HEK293 (cell line): ENCODE measurements at regions not wholly inside any gene's neighbourhood (a gene's known extent, or its start where the extent isn't known, plus 50 kb on each side); places are given as distances from the start of the nearest gene placed in this dataset.

Source experiments
- CTCF ChIA-PET: fragments of 350-600 bp; formaldehyde crosslinking; extraction: SDS; loops from one replicate; lab custom pipeline; 2021; ENCODE audit warnings: antibody characterized with exemption; lab: Yijun Ruan, JAX
- POLR2A ChIA-PET: fragments of 300-600 bp; formaldehyde crosslinking; extraction: SDS; loops from one replicate; lab custom pipeline; 2020; ENCODE audit warnings: antibody characterized with exemption, inconsistent platforms; lab: Yijun Ruan, JAX
- H3K27ac ChIP-seq: fragments of 200-500 bp; sonication (Bioruptor generic); 2 replicates; pipeline ENCODE4 v1.5.1; 2014; ENCODE audit warnings: low read depth, low read length, control low read depth, inconsistent platforms; ENCODE audit errors: extremely low read depth
- H3K36me3 ChIP-seq, 2 experiments: fragments of 200-500 bp in 1 of 2; sonication (Bioruptor generic) in 1 of 2; 1 replicate in 1 of 2; 2 replicates in 1 of 2; pipeline ENCODE4 v1.5.1; 2014 to 2017; ENCODE audit warnings: inconsistent platforms in 2 of 2, low read length in 2 of 2; ENCODE audit not compliant: control insufficient read depth in 2 of 2, insufficient read depth in 1 of 2
- H3K4me1 ChIP-seq: fragments of 200-500 bp; sonication (Bioruptor generic); 2 replicates; pipeline ENCODE4 v1.5.1; 2014; ENCODE audit warnings: mild to moderate bottlenecking, low read length, inconsistent platforms; ENCODE audit not compliant: control insufficient read depth, insufficient read depth
- H3K4me3 ChIP-seq: 2 replicates; pipeline ENCODE4 v1.5.1; 2011; ENCODE audit warnings: low read depth, mild to moderate bottlenecking, control low read depth, low read length, moderate library complexity
- H3K9me3 ChIP-seq: fragments of 200-500 bp; sonication (Bioruptor generic); 2 replicates; pipeline ENCODE4 v1.5.1; 2014; ENCODE audit warnings: low read depth, low read length, inconsistent platforms; ENCODE audit not compliant: control insufficient read depth, insufficient read depth
- ELK4 ChIP-seq: IDR thresholded peaks from 2 replicates; pipeline ENCODE4 v1.6.1; 2011; ENCODE audit warnings: mild to moderate bottlenecking, low read depth, low read length, borderline replicate concordance
- GFI1B ChIP-seq: fragments of 450-650 bp; formaldehyde crosslinking; IDR thresholded peaks from 2 replicates; pipeline ENCODE4 v1.5.1; 2016; ENCODE audit warnings: missing biosample characterization, missing genetic modification characterization
- INSM2 ChIP-seq: fragments of 450-650 bp; formaldehyde crosslinking; IDR thresholded peaks from 2 replicates; pipeline ENCODE4 v1.5.1; 2016; ENCODE audit warnings: missing biosample characterization, missing genetic modification characterization
- KLF16 ChIP-seq: fragments of 450-650 bp; formaldehyde crosslinking; IDR thresholded peaks from 2 replicates; pipeline ENCODE4 v1.5.1; 2017; ENCODE audit warnings: missing biosample characterization, missing genetic modification characterization
- KLF9 ChIP-seq: fragments of 450-650 bp; formaldehyde crosslinking; IDR thresholded peaks from 2 replicates; pipeline ENCODE4 v1.5.1; 2016; ENCODE audit warnings: missing biosample characterization, missing genetic modification characterization, low read depth
- MEIS1 ChIP-seq: sonication (generic); formaldehyde crosslinking; IDR thresholded peaks from 2 replicates; pipeline ENCODE4 v1.8.1; 2022; ENCODE audit warnings: missing genetic modification reagents, mild to moderate bottlenecking, borderline replicate concordance
- MZF1 ChIP-seq: fragments of 450-650 bp; formaldehyde crosslinking; IDR thresholded peaks from 2 replicates; pipeline ENCODE4 v1.5.1; 2017; ENCODE audit warnings: missing biosample characterization, missing genetic modification characterization, borderline replicate concordance
- PATZ1 ChIP-seq: fragments of 450-650 bp; formaldehyde crosslinking; IDR thresholded peaks from 2 replicates; pipeline ENCODE4 v1.5.1; 2016; ENCODE audit warnings: missing biosample characterization, missing genetic modification characterization
- SALL2 ChIP-seq: fragments of 450-650 bp; formaldehyde crosslinking; IDR thresholded peaks from 2 replicates; pipeline ENCODE4 v1.5.0; 2017; ENCODE audit warnings: missing biosample characterization, mild to moderate bottlenecking, missing genetic modification characterization, borderline replicate concordance
- SCRT1 ChIP-seq: fragments of 450-650 bp; formaldehyde crosslinking; IDR thresholded peaks from 2 replicates; pipeline ENCODE4 v1.5.1; 2016; ENCODE audit warnings: missing biosample characterization, missing genetic modification characterization, borderline replicate concordance
- ZBTB48 ChIP-seq: fragments of 450-650 bp; formaldehyde crosslinking; IDR thresholded peaks from 2 replicates; pipeline ENCODE4 v1.5.1; 2016; ENCODE audit warnings: missing biosample characterization, missing genetic modification characterization
- ZNF10 ChIP-seq: fragments of 450-650 bp; formaldehyde crosslinking; IDR thresholded peaks from 2 replicates; pipeline ENCODE4 v1.5.1; 2017; ENCODE audit warnings: missing biosample characterization, missing genetic modification characterization
- ZNF112 ChIP-seq: fragments of 450-650 bp; formaldehyde crosslinking; IDR thresholded peaks from 2 replicates; pipeline ENCODE4 v1.5.0; 2017; ENCODE audit warnings: missing biosample characterization, missing genetic modification characterization
- ZNF132 ChIP-seq: fragments of 450-650 bp; formaldehyde crosslinking; IDR thresholded peaks from 2 replicates; pipeline ENCODE4 v1.5.1; 2017; ENCODE audit warnings: missing biosample characterization, missing genetic modification characterization, borderline replicate concordance
- ZNF202 ChIP-seq: fragments of 450-650 bp; formaldehyde crosslinking; IDR thresholded peaks from 2 replicates; pipeline ENCODE4 v1.5.1; 2016; ENCODE audit warnings: missing biosample characterization, missing genetic modification characterization, borderline replicate concordance
- ZNF24 ChIP-seq: fragments of 450-650 bp; formaldehyde crosslinking; IDR thresholded peaks from 2 replicates; pipeline ENCODE4 v1.5.1; 2016; ENCODE audit warnings: missing biosample characterization, missing genetic modification characterization
- ZNF354C ChIP-seq: fragments of 450-650 bp; formaldehyde crosslinking; IDR thresholded peaks from 2 replicates; pipeline ENCODE4 v1.5.1; 2016; ENCODE audit warnings: missing biosample characterization, missing genetic modification characterization, low read depth, borderline replicate concordance
- ZNF404 ChIP-seq: fragments of 450-650 bp; formaldehyde crosslinking; IDR thresholded peaks from 2 replicates; pipeline ENCODE4 v1.5.1; 2017; ENCODE audit warnings: missing biosample characterization, missing genetic modification characterization
- ZNF433 ChIP-seq: fragments of 450-650 bp; formaldehyde crosslinking; IDR thresholded peaks from 2 replicates; pipeline ENCODE4 v1.5.1; 2016; ENCODE audit warnings: missing biosample characterization, missing genetic modification characterization, low read depth
- ZNF48 ChIP-seq: fragments of 450-650 bp; formaldehyde crosslinking; IDR thresholded peaks from 2 replicates; pipeline ENCODE4 v1.5.1; 2016; ENCODE audit warnings: missing biosample characterization, missing genetic modification characterization
- ZNF623 ChIP-seq: fragments of 450-650 bp; formaldehyde crosslinking; IDR thresholded peaks from 2 replicates; pipeline ENCODE4 v1.5.1; 2016; ENCODE audit warnings: missing biosample characterization, missing genetic modification characterization
- ZNF629 ChIP-seq: fragments of 450-650 bp; formaldehyde crosslinking; IDR thresholded peaks from 2 replicates; pipeline ENCODE4 v1.5.1; 2017; ENCODE audit warnings: missing biosample characterization, missing genetic modification characterization
- ZNF658 ChIP-seq: fragments of 450-650 bp; formaldehyde crosslinking; IDR thresholded peaks from 2 replicates; pipeline ENCODE4; 2016; ENCODE audit warnings: missing biosample characterization, missing genetic modification characterization
- ZNF76 ChIP-seq: fragments of 450-650 bp; formaldehyde crosslinking; IDR thresholded peaks from 2 replicates; pipeline ENCODE4; 2016; ENCODE audit warnings: low read depth, missing biosample characterization, missing genetic modification characterization, borderline replicate concordance
- ZNF768 ChIP-seq: fragments of 450-650 bp; formaldehyde crosslinking; IDR thresholded peaks from 2 replicates; pipeline ENCODE4 v1.5.1; 2018; ENCODE audit warnings: missing biosample characterization, mild to moderate bottlenecking, missing genetic modification characterization
- ZNF777 ChIP-seq: fragments of 450-650 bp; formaldehyde crosslinking; IDR thresholded peaks from 2 replicates; pipeline ENCODE4 v1.5.1; 2017; ENCODE audit warnings: missing biosample characterization, missing genetic modification characterization, borderline replicate concordance
- ZSCAN23 ChIP-seq: fragments of 450-650 bp; formaldehyde crosslinking; IDR thresholded peaks from 2 replicates; pipeline ENCODE4 v1.5.1; 2016; ENCODE audit warnings: missing biosample characterization, missing genetic modification characterization

- TF ChIP-seq ZNF10 (tag by site-specific recombination) (no peak), ZNF623 (tag by site-specific recombination) (no peak), SALL2 (tag by site-specific recombination) (no peak), PATZ1 (tag by site-specific recombination) (no peak), SCRT1 (tag by site-specific recombination) (no peak), ELK4 (no peak), MEIS1 (no peak), ZNF658 (no peak), ZNF76 (tag by site-specific recombination) (no peak), ZNF24 (tag by site-specific recombination) (no peak), ZNF629 (tag by site-specific recombination) (no peak), ZNF433 (no peak), ZNF768 (no peak), ZSCAN23 (tag by site-specific recombination) (no peak), INSM2 (tag by site-specific recombination) (no peak), ZNF354C (tag by site-specific recombination) (no peak), MZF1 (tag by site-specific recombination) (no peak)
- CTCF ChIA-PET = no interaction called here
- POLR2A ChIA-PET = no interaction called here
- Histone ChIP-seq H3K4me1 (no peaks in the 10 kb centered on the region), H3K27ac (no peak overlapping the region), H3K9me3 (no peaks in the 10 kb centered on the region), H3K36me3 (no peaks in the 10 kb centered on the region), H3K4me3 (no peak overlapping the region)
Measured at GRCh38 chr5:155222393-155222792, 208.8 kb downstream of the KIF4B start.

- Histone ChIP-seq H3K36me3 (no peaks in the 10 kb centered on the region), H3K4me3 (no peak overlapping the region), H3K4me1 (no peaks in the 10 kb centered on the region), H3K9me3 (no peaks in the 10 kb centered on the region), H3K27ac (no peak overlapping the region)
- POLR2A ChIA-PET = no interaction called here
- TF ChIP-seq ZNF132 (tag by site-specific recombination) = no peak
- CTCF ChIA-PET = no interaction called here
Measured at GRCh38 chr5:155229135-155229534, 215.6 kb downstream of the KIF4B start.

GRCh38 chr5:155239803-155240202 is 226.2 kb downstream of the KIF4B start:
- H3K4me3 ChIP-seq = no peak overlapping the region
- no peaks in the 10 kb centered on the region for H3K4me1 ChIP-seq
- CTCF ChIA-PET = no interaction called here
- no peaks in the 10 kb centered on the region for H3K9me3 ChIP-seq
- no peak overlapping the region for H3K27ac ChIP-seq
- TF ChIP-seq GFI1B (tag by site-specific recombination) (no peak), KLF9 (tag by site-specific recombination) (no peak), ZNF202 (no peak), ZNF48 (tag by site-specific recombination) (no peak), ZNF777 (tag by site-specific recombination) (no peak), ZBTB48 (tag by site-specific recombination) (no peak), ZNF112 (tag by site-specific recombination) (no peak), ZNF404 (tag by site-specific recombination) (no peak), KLF16 (tag by site-specific recombination) (no peak)
- no peaks in the 10 kb centered on the region for H3K36me3 ChIP-seq
- POLR2A ChIA-PET = no interaction called here
